ENCODE measurements at regions not wholly inside any gene's neighbourhood (a gene's known extent, or its start where the extent isn't known, plus 50 kb on each side); places are given as distances from the start of the nearest gene placed in this dataset.

DNA sequence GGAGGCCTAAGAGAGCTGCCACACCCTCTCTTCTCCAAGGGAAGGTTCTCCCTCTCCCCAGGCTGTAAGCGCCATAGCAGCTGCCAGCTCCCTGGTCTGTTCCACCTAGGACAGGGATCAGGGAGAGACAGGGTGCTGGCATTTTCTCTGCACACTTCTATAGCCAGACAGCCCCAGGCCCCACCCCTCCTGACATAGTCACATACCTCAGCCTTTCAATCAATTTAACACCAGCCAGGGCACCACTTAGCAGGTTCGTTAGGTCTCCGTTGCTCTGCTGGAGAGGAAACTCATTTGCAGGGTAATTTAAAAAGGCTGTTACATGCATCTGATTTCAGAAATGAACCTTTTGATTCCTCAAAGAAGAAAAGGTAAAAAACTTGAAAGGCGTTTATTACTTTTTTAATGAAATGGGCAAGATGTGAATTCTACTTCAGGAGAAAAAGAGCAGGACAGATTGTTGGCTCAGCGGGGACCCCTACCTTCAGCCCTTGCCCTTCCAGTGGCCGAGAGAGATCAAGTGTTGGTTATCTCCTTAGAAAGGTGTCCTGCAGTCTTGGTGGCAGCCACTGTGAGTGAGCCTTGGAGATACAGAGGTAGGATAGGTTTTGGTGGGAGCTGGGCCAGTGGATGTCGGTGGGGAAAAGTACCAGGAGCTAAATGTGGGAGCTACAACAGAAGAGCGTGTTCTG lies 180.5 kb upstream of the GALNT17 start:
- Histone ChIP-seq H3K27me3 (no peaks in the 10 kb centered on the region), H3K36me3 (no peaks in the 10 kb centered on the region), H3K27ac (no peak overlapping the region), H3K4me3 (ENCODE audit: low read depth in 1 of 2, low read length in 1 of 2) (no peak overlapping the region), H3K4me1 (ENCODE audit: control insufficient read depth in 1 of 2, insufficient read depth in 1 of 2, low read depth in 1 of 2, low read length in 1 of 2) (no peaks in the 10 kb centered on the region), H3K9me3 (no peaks in the 10 kb centered on the region)
- TF ChIP-seq, protein P1, sequence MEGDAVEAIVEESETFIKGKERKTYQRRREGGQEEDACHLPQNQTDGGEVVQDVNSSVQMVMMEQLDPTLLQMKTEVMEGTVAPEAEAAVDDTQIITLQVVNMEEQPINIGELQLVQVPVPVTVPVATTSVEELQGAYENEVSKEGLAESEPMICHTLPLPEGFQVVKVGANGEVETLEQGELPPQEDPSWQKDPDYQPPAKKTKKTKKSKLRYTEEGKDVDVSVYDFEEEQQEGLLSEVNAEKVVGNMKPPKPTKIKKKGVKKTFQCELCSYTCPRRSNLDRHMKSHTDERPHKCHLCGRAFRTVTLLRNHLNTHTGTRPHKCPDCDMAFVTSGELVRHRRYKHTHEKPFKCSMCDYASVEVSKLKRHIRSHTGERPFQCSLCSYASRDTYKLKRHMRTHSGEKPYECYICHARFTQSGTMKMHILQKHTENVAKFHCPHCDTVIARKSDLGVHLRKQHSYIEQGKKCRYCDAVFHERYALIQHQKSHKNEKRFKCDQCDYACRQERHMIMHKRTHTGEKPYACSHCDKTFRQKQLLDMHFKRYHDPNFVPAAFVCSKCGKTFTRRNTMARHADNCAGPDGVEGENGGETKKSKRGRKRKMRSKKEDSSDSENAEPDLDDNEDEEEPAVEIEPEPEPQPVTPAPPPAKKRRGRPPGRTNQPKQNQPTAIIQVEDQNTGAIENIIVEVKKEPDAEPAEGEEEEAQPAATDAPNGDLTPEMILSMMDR (IDR thresholded peaks at IDR 0.05): no peak

DNA sequence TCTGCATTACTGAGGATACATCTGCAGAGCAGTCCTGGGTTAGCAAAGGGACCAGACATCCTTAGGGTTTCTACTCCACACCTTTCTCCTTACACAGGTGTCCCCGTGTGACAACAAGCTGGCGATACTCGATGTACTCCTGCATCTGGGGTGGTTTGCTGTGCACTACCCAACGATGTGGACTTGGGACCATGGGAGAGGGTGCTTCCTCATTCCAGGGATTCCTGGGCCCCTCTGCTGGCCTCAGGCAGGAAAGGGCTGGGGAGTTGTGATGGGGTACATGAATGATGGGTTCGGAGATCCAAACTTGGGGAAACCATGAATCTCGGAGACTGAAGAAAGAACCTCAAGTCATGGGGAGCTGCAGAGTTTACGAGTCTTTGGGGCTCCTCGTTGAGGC lies 179.6 kb upstream of the GALNT17 start:
- Histone ChIP-seq H3K36me3 (no peaks in the 10 kb centered on the region), H3K4me1 (ENCODE audit: control insufficient read depth in 1 of 2, insufficient read depth in 1 of 2, low read depth in 1 of 2, low read length in 1 of 2) (no peaks in the 10 kb centered on the region), H3K4me3 (ENCODE audit: low read depth in 1 of 2, low read length in 1 of 2) (no peak overlapping the region), H3K27ac (no peak overlapping the region), H3K27me3 (no peaks in the 10 kb centered on the region), H3K9me3 (no peaks in the 10 kb centered on the region)
- TF ChIP-seq, protein P1 (IDR thresholded peaks at IDR 0.05): no peak

DNA sequence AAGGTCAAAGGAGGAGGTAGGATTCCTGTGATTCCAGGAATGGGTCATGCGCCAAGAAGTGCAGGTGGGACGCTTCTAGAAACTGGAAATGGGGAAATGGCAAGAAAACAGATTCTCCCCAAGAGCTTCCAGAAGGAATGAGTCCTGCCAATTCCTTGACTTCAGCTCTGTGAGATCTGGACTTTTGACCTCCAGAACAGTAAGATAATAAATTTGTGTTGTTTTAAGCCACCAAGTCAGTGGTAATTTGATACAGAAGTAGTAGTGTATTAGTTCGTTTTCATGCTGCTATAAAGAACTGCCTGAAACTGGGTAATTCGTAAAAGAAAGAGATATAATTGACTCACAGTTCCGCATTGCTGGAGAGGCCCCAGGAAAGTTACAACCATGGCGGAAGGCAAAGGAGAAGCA lies 178.6 kb upstream of the GALNT17 start:
- H3K36me3 ChIP-seq: no peaks in the 10 kb centered on the region
- H3K4me1 ChIP-seq (ENCODE audit: control insufficient read depth in 1 of 2, insufficient read depth in 1 of 2, low read depth in 1 of 2, low read length in 1 of 2): no peaks in the 10 kb centered on the region
- no peaks in the 10 kb centered on the region for H3K27me3 ChIP-seq
- TF ChIP-seq, protein P1 (IDR thresholded peaks at IDR 0.05): no peak
- no peak overlapping the region for H3K27ac ChIP-seq
- H3K4me3 ChIP-seq (ENCODE audit: low read depth in 1 of 2, low read length in 1 of 2): no peak overlapping the region
- H3K9me3 ChIP-seq: no peaks in the 10 kb centered on the region

DNA sequence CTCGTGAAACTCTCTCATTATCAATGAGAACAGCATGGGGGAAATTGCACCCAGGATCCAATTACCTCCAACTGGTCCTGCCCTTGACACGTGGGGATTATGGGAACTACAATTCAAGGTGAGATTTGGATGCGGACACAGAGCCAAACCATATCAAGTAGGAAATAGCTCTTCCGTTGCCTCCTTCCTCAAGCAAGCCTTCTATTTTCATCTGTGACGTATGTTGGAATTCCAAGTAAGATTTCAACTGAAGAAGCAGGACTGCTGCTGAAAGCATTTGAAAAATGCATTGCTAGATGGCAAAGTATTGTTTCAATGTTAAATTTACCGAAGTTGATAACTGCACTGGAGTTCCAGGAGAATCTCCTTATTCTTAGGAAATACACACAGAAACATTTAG lies 178.1 kb upstream of the GALNT17 start:
- H3K36me3 ChIP-seq: no peaks in the 10 kb centered on the region
- TF ChIP-seq, protein P1 (IDR thresholded peaks at IDR 0.05): no peak
- no peaks in the 10 kb centered on the region for H3K4me1 ChIP-seq (ENCODE audit: control insufficient read depth in 1 of 2, insufficient read depth in 1 of 2, low read depth in 1 of 2, low read length in 1 of 2)
- H3K27ac ChIP-seq: no peak overlapping the region
- no peaks in the 10 kb centered on the region for H3K27me3 ChIP-seq
- H3K4me3 ChIP-seq (ENCODE audit: low read depth in 1 of 2, low read length in 1 of 2): no peak overlapping the region
- no peaks in the 10 kb centered on the region for H3K9me3 ChIP-seq

DNA sequence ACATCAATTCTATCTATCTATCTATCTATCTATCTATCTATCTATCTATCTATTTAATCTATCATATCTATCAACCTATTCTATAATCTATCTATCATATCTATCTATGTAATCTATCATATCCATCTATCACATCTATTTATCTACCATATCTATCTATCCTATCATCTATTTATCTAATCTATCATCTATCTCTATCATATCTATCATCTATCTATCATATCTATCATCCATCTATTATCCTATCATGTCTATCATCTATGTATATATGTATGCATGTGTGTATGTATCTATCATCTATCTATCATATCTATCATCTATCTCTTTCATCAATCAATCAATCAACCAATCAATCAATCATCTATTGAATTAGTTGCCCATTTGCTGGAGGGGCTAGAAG lies 159.3 kb upstream of the GALNT17 start:
- H3K4me1 ChIP-seq (ENCODE audit: control insufficient read depth in 1 of 2, insufficient read depth in 1 of 2, low read depth in 1 of 2, low read length in 1 of 2): no peaks in the 10 kb centered on the region
- H3K9me3 ChIP-seq: no peaks in the 10 kb centered on the region
- H3K27ac ChIP-seq: no peak overlapping the region
- no peaks in the 10 kb centered on the region for H3K27me3 ChIP-seq
- TF ChIP-seq, protein P1 (IDR thresholded peaks at IDR 0.05): no peak
- no peaks in the 10 kb centered on the region for H3K36me3 ChIP-seq
- no peak overlapping the region for H3K4me3 ChIP-seq (ENCODE audit: low read depth in 1 of 2, low read length in 1 of 2)
